A549 (cell line): ENCODE measurements at regions not wholly inside any gene's neighbourhood (a gene's known extent, or its start where the extent isn't known, plus 50 kb on each side); places are given as distances from the start of the nearest gene placed in this dataset.

Experiments
- HOXA7 ChIP-seq: fragments of 250-450 bp; sonication (Bioruptor Pico); IDR thresholded peaks from 2 replicates; pipeline ENCODE4 v1.5.0; 2020; ENCODE audit warnings: mild to moderate bottlenecking, moderate library complexity
- JUN ChIP-seq, 2 experiments: fragments of >200 bp; sonication (Bioruptor Twin); formaldehyde crosslinking; IDR thresholded peaks; 2 replicates in 1 of 2; 3 replicates in 1 of 2; pipeline ENCODE4 v1.6.1; 2016 to 2017
- NPAS2 ChIP-seq: fragments of 250-450 bp; sonication (Bioruptor Pico); IDR thresholded peaks from 2 replicates; pipeline ENCODE4 v1.8.0; 2022; ENCODE audit warnings: mild to moderate bottlenecking, moderate library complexity, borderline replicate concordance
- POLR2A ChIP-seq: IDR thresholded peaks from 2 replicates; pipeline ENCODE4 v1.6.1; 2012; ENCODE audit warnings: mild to moderate bottlenecking, low read length
- SMC3 ChIP-seq: fragments of >200 bp; sonication (Bioruptor Twin); formaldehyde crosslinking; IDR thresholded peaks from 3 replicates; pipeline ENCODE4 v1.6.1; 2018; ENCODE audit warnings: inconsistent platforms
- SREBF2 ChIP-seq: fragments of 450-650 bp; IDR thresholded peaks from 2 replicates; pipeline ENCODE4 v1.6.1; 2014; ENCODE audit warnings: mild to moderate bottlenecking, moderate library complexity
- TF ChIP-seq, protein P1 (sequence below): IDR thresholded peaks from 2 replicates; pipeline ENCODE4 v1.6.1; 2012; ENCODE audit warnings: low read depth, borderline replicate concordance
- TF ChIP-seq, protein P2 (sequence below): fragments of >200 bp; sonication (Bioruptor Twin); formaldehyde crosslinking; IDR thresholded peaks from 3 replicates; pipeline ENCODE4 v1.5.1; 2016

DNA sequence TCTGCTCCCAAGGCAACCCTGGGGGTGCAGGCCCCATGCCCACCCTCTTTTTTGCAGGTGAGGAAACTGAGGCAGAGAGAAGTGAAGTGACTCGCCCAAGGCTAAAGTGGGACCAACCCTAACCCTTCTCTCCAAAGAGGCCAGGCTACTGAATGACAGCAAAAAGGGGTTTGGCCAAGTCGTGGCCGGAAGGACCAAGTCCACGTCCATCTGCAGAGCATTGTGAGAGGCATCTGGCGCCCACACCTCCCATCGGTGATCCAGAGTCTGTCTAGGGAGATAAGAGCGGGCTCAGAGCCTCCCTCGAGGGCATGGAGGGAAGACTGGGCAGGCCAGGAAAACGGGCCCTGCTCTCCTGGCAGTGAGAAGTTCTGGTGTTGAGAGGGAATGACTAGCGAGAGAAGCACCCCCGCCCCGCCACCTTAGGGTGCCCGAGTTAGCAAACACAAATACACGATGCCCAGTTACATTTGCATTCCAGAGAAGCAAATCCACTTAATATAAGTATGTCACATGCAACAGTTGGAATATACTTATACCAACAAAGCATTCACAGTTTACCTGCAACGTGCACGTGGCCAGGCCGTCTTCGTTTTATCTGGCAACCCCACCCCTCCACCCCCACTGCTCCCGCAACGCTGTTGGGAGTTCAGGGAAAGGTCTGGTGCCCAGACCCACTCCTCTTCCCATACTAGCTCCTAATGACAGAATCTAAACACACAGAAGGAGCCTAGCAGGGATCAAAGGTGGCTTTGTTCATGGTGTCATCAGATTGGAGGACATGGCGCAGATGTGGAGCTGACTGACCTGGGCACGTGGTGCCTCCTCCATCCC lies 124.9 kb downstream of the OAT start:
- TF ChIP-seq HOXA7 (no peak), NPAS2 (CRISPR knock-in tag) (no peak), SMC3 (no peak), SREBF2 (no peak), JUN (IDR thresholded peaks at IDR 0.05) (no peak), POLR2A (no peak)
- TF ChIP-seq, protein P1, sequence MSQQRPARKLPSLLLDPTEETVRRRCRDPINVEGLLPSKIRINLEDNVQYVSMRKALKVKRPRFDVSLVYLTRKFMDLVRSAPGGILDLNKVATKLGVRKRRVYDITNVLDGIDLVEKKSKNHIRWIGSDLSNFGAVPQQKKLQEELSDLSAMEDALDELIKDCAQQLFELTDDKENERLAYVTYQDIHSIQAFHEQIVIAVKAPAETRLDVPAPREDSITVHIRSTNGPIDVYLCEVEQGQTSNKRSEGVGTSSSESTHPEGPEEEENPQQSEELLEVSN, result no peak
- TF ChIP-seq, protein P2, sequence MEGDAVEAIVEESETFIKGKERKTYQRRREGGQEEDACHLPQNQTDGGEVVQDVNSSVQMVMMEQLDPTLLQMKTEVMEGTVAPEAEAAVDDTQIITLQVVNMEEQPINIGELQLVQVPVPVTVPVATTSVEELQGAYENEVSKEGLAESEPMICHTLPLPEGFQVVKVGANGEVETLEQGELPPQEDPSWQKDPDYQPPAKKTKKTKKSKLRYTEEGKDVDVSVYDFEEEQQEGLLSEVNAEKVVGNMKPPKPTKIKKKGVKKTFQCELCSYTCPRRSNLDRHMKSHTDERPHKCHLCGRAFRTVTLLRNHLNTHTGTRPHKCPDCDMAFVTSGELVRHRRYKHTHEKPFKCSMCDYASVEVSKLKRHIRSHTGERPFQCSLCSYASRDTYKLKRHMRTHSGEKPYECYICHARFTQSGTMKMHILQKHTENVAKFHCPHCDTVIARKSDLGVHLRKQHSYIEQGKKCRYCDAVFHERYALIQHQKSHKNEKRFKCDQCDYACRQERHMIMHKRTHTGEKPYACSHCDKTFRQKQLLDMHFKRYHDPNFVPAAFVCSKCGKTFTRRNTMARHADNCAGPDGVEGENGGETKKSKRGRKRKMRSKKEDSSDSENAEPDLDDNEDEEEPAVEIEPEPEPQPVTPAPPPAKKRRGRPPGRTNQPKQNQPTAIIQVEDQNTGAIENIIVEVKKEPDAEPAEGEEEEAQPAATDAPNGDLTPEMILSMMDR, result no peak
